Astrocyte (in vitro differentiated cells and primary cell): ENCODE measurements at regions not wholly inside any gene's neighbourhood (a gene's known extent, or its start where the extent isn't known, plus 50 kb on each side); places are given as distances from the start of the nearest gene placed in this dataset.

Experiments used
- EZH2 ChIP-seq: IDR thresholded peaks from 2 replicates; pipeline ENCODE4 v1.6.1; 2012; ENCODE audit warnings: mild to moderate bottlenecking, low read length, inconsistent platforms; ENCODE audit not compliant: insufficient read depth
- TF ChIP-seq, protein P1 (sequence below): IDR thresholded peaks from 2 replicates; pipeline ENCODE4 v1.5.1; 2011; ENCODE audit warnings: low read depth, mild to moderate bottlenecking, inconsistent platforms, low read length, moderate library complexity; ENCODE audit not compliant: insufficient read depth

- no peak for TF ChIP-seq EZH2
- TF ChIP-seq, protein P1, sequence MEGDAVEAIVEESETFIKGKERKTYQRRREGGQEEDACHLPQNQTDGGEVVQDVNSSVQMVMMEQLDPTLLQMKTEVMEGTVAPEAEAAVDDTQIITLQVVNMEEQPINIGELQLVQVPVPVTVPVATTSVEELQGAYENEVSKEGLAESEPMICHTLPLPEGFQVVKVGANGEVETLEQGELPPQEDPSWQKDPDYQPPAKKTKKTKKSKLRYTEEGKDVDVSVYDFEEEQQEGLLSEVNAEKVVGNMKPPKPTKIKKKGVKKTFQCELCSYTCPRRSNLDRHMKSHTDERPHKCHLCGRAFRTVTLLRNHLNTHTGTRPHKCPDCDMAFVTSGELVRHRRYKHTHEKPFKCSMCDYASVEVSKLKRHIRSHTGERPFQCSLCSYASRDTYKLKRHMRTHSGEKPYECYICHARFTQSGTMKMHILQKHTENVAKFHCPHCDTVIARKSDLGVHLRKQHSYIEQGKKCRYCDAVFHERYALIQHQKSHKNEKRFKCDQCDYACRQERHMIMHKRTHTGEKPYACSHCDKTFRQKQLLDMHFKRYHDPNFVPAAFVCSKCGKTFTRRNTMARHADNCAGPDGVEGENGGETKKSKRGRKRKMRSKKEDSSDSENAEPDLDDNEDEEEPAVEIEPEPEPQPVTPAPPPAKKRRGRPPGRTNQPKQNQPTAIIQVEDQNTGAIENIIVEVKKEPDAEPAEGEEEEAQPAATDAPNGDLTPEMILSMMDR = no peak
Measured at GRCh38 chr5:153884612-153884957, 154.1 kb downstream of the FAM114A2 start.
